Activated T-helper 2 cell treated with anti-CD3 and anti-CD28 coated beads, Interferon-gamma antibody, Interleukin-2, Interleukin-4, amounts not matched to agents 10 μg/mL and 5 μg/mL and 100 μg/mL, durations not matched to agents 14 hours and 24 hours and 36 hours (primary cell): ENCODE measurements at regions not wholly inside any gene's neighbourhood (a gene's known extent, or its start where the extent isn't known, plus 50 kb on each side); places are given as distances from the start of the nearest gene placed in this dataset.

Experiments used
- DNase-seq: peaks from one replicate; pipeline ENCODE4 v3.0.0; 2021; ENCODE audit warnings: low spot score
- H3K27ac Mint-ChIP-seq: one replicate; pipeline ENCODE4 v1.8.0; 2021; ENCODE audit warnings: mixed read lengths
- H3K27me3 Mint-ChIP-seq: one replicate; pipeline ENCODE4 v1.8.0; 2021; ENCODE audit warnings: low read depth, mixed read lengths
- H3K36me3 Mint-ChIP-seq: one replicate; pipeline ENCODE4 v1.8.0; 2021; ENCODE audit warnings: low read depth, mixed read lengths
- H3K4me1 Mint-ChIP-seq: one replicate; pipeline ENCODE4 v1.8.0; 2021; ENCODE audit warnings: low read depth, mixed read lengths
- H3K4me3 Mint-ChIP-seq: one replicate; pipeline ENCODE4 v1.8.0; 2021; ENCODE audit warnings: low read depth, mild to moderate bottlenecking, moderate library complexity, mixed read lengths
- H3K9me3 Mint-ChIP-seq: one replicate; pipeline ENCODE4 v1.8.0; 2021; ENCODE audit warnings: mixed read lengths
- intact Hi-C: fragments of 100-400 bp; cut with micrococcal nuclease; formaldehyde crosslinking; loops from one replicate; pipeline ENCODE4 v1.15.1; 2023

GRCh38 chr4:122015203-122015602 lies 63.3 kb upstream of the TRPC3 start:
- Mint-ChIP-seq H3K36me3 (no peaks in the 10 kb centered on the region), H3K4me1 (no peaks in the 10 kb centered on the region), H3K27ac (no peak overlapping the region), H3K4me3 (no peak overlapping the region), H3K27me3 (peaks cover 28% of the 10 kb centered on the region), H3K9me3 (no peaks in the 10 kb centered on the region)
- intact Hi-C loops: no loop called here
- no peak for DNase-seq

GRCh38 chr4:122012735-122013134 lies 60.9 kb upstream of the TRPC3 start:
- intact Hi-C loops: no loop called here
- Mint-ChIP-seq H3K27me3 (peaks cover 26% of the 10 kb centered on the region), H3K4me1 (no peaks in the 10 kb centered on the region), H3K4me3 (no peak overlapping the region), H3K36me3 (no peaks in the 10 kb centered on the region), H3K9me3 (no peaks in the 10 kb centered on the region), H3K27ac (no peak overlapping the region)
- no peak for DNase-seq

- Mint-ChIP-seq H3K4me3 (no peak overlapping the region), H3K36me3 (no peaks in the 10 kb centered on the region), H3K4me1 (peaks cover 4% of the 10 kb centered on the region), H3K27ac (no peak overlapping the region), H3K9me3 (no peaks in the 10 kb centered on the region), H3K27me3 (peaks cover 17% of the 10 kb centered on the region)
- DNase-seq: no peak
- intact Hi-C loops: no loop called here
These were observed 58.8 kb upstream of the TRPC3 start for GRCh38 chr4:122010610-122011009.

- intact Hi-C loops: no loop called here
- H3K36me3 Mint-ChIP-seq: no peaks in the 10 kb centered on the region
These were observed 57.7 kb upstream of the TRPC3 start for GRCh38 chr4:122009524-122009923.

GRCh38 chr4:122007016-122007415 lies 55.2 kb upstream of the TRPC3 start:
- H3K36me3 Mint-ChIP-seq: no peaks in the 10 kb centered on the region

More at GRCh38 chr4:122009524-122009923, 57.7 kb upstream of the TRPC3 start:
- peaks cover 14% of the 10 kb centered on the region for H3K27me3 Mint-ChIP-seq
- peaks cover 4% of the 10 kb centered on the region for H3K4me1 Mint-ChIP-seq
- no peak overlapping the region for H3K4me3 Mint-ChIP-seq
- DNase-seq: no peak
- no peaks in the 10 kb centered on the region for H3K9me3 Mint-ChIP-seq
- H3K27ac Mint-ChIP-seq: no peak overlapping the region

GRCh38 chr4:122005064-122005755 lies 53.4 kb upstream of the TRPC3 start:
- H3K4me1 Mint-ChIP-seq: peaks cover 4% of the 10 kb centered on the region
- no peak overlapping the region for H3K4me3 Mint-ChIP-seq
- intact Hi-C loops: no loop called here
- H3K9me3 Mint-ChIP-seq: no peaks in the 10 kb centered on the region
- H3K36me3 Mint-ChIP-seq: no peaks in the 10 kb centered on the region
- H3K27me3 Mint-ChIP-seq: peaks cover 14% of the 10 kb centered on the region
- H3K27ac Mint-ChIP-seq: no peak overlapping the region
- no peak for DNase-seq

More at GRCh38 chr4:122007016-122007415, 55.2 kb upstream of the TRPC3 start:
- H3K27me3 Mint-ChIP-seq: peaks cover 18% of the 10 kb centered on the region
- intact Hi-C loops: no loop called here
- H3K4me3 Mint-ChIP-seq: no peak overlapping the region
- no peak overlapping the region for H3K27ac Mint-ChIP-seq
- no peaks in the 10 kb centered on the region for H3K9me3 Mint-ChIP-seq
- H3K4me1 Mint-ChIP-seq: peaks cover 4% of the 10 kb centered on the region
- no peak for DNase-seq

GRCh38 chr4:122003335-122003734 lies 51.5 kb upstream of the TRPC3 start:
- intact Hi-C loops: loop anchor here (1.0 kb wide), 2 partner anchors 53 to 103 kb away; no protein-coding TSS in a partner anchor
- Mint-ChIP-seq H3K9me3 (no peaks in the 10 kb centered on the region), H3K27ac (no peak overlapping the region), H3K27me3 (peaks cover 22% of the 10 kb centered on the region), H3K4me3 (no peak overlapping the region), H3K4me1 (peaks cover 4% of the 10 kb centered on the region), H3K36me3 (no peaks in the 10 kb centered on the region)
- DNase-seq: no peak
